Transverse colon (tissue), 4 donors: ENCODE measurements at regions not wholly inside any gene's neighbourhood (a gene's known extent, or its start where the extent isn't known, plus 50 kb on each side); places are given as distances from the start of the nearest gene placed in this dataset.

ENCODE experiments used
- POLR2AphosphoS5 ChIP-seq, 3 donors: sonication (generic); formaldehyde crosslinking; IDR thresholded peaks; one replicate each; pipeline ENCODE4 v1.6.1; 2016; ENCODE audit warnings: antibody characterized with exemption in 3 of 3
- TF ChIP-seq, protein P1 (sequence below), 5 experiments: fragments of 200-600 bp in 3 of 5; fragments of 450-650 bp in 2 of 5; sonication (generic) in 3 of 5; IDR thresholded peaks; 1 replicate in 2 of 5; 2 replicates in 3 of 5; pipeline ENCODE4 v1.5.1; 2016 to 2017; ENCODE audit warnings: antibody characterized with exemption in 5 of 5, inconsistent platforms in 3 of 5, mild to moderate bottlenecking in 2 of 5, moderate library complexity in 1 of 5

DNA sequence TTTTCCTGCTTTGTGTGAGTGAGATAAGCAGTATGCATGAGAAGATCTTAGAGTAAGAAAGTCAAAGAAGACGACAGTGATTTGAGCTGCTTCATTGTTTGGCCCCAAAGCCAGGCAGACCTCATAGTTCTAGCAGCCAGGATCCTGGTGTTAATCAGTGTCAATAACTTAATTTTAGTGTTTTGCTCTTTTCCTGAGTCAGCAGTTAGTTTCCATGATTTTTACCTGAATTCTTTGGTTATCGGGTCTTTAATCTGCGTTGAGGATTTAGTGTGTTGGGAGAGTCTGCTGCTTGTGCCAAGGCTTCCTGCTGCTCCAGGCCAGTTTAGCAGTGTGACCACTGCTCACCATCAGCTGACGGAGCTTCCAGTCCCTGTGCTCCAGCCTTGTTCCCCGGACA is 241.6 kb upstream of the SOX5 start:
- TF ChIP-seq POLR2AphosphoS5 (IDR thresholded peaks at IDR 0.05), result no peak
- TF ChIP-seq, protein P1, sequence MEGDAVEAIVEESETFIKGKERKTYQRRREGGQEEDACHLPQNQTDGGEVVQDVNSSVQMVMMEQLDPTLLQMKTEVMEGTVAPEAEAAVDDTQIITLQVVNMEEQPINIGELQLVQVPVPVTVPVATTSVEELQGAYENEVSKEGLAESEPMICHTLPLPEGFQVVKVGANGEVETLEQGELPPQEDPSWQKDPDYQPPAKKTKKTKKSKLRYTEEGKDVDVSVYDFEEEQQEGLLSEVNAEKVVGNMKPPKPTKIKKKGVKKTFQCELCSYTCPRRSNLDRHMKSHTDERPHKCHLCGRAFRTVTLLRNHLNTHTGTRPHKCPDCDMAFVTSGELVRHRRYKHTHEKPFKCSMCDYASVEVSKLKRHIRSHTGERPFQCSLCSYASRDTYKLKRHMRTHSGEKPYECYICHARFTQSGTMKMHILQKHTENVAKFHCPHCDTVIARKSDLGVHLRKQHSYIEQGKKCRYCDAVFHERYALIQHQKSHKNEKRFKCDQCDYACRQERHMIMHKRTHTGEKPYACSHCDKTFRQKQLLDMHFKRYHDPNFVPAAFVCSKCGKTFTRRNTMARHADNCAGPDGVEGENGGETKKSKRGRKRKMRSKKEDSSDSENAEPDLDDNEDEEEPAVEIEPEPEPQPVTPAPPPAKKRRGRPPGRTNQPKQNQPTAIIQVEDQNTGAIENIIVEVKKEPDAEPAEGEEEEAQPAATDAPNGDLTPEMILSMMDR (IDR thresholded peaks at IDR 0.05), result no peak
